T-cell (primary cell): ENCODE measurements at regions not wholly inside any gene's neighbourhood (a gene's known extent, or its start where the extent isn't known, plus 50 kb on each side); places are given as distances from the start of the nearest gene placed in this dataset.

Source experiments
- ATAC-seq, 4 experiments: fragments of 200-7000 bp in 3 of 4; fragments of 150-1000 bp in 1 of 4; cut with Tn5 transposase; replicated peaks in 1 of 4; 1 replicate in 3 of 4; 2 replicates in 1 of 4; pipeline ENCODE4 v1.10.0; 2021; ENCODE audit warnings: moderate library complexity in 3 of 4, mild to moderate bottlenecking in 2 of 4, moderate number of reproducible peaks in 1 of 4
- CTCF ChIA-PET, 2 donors: fragments of 300-600 bp; sonication (Branson Sonifier 250); formaldehyde crosslinking; loops; one replicate each; lab custom pipeline; 2022; ENCODE audit warnings: antibody characterized with exemption in 2 of 2; lab: Charles Lee
- POLR2A ChIA-PET, 2 donors: fragments of 300-600 bp; sonication (Branson Sonifier 250); formaldehyde crosslinking; loops; one replicate each; lab custom pipeline; 2022; ENCODE audit warnings: antibody characterized with exemption in 2 of 2; lab: Charles Lee
- DNase-seq, 35 experiments: peaks; one replicate each; pipeline versions ENCODE4 v3.0.0 to v3.0.0-alpha.2; 2013 to 2023
- H3K27ac ChIP-seq: one replicate; pipeline ENCODE4 v1.5.1; 2013; ENCODE audit warnings: low read length
- H3K27me3 ChIP-seq, 2 experiments: replicated peaks in 1 of 2; 1 replicate in 1 of 2; 2 replicates in 1 of 2; pipeline versions ENCODE4 v1.6.1 to v1.7.0; 2013; ENCODE audit warnings: low read length in 1 of 2, mixed read lengths in 1 of 2; ENCODE audit not compliant: control insufficient read depth in 2 of 2, insufficient read depth in 2 of 2; ENCODE audit errors: extremely low read depth in 1 of 2
- H3K36me3 ChIP-seq, 2 donors: 1 replicate in 1 of 2; 2 replicates in 1 of 2; pipeline versions ENCODE4 v1.6.1 to v1.7.0; 2013; ENCODE audit warnings: low read length in 1 of 2; ENCODE audit not compliant: control insufficient read depth in 2 of 2, insufficient read depth in 1 of 2; ENCODE audit errors: extremely low read depth in 1 of 2
- H3K4me1 ChIP-seq, 2 experiments: 1 replicate in 1 of 2; 2 replicates in 1 of 2; pipeline versions ENCODE4 v1.6.1 to v1.7.0; 2013; ENCODE audit warnings: low read length in 2 of 2, mixed read lengths in 1 of 2; ENCODE audit not compliant: insufficient read depth in 2 of 2, control insufficient read depth in 1 of 2; ENCODE audit errors: extremely low read depth in 1 of 2
- H3K4me3 ChIP-seq, 2 donors: 1 replicate in 1 of 2; 2 replicates in 1 of 2; pipeline versions ENCODE4 v1.5.1 to v1.7.0; 2013; ENCODE audit warnings: mild to moderate bottlenecking in 2 of 2, low read length in 1 of 2, moderate library complexity in 1 of 2; ENCODE audit not compliant: control insufficient read depth in 1 of 2; ENCODE audit errors: extremely low read depth in 1 of 2
- H3K9me3 ChIP-seq: 2 replicates; pipeline ENCODE4 v1.7.0; 2013
- H3K27ac Mint-ChIP-seq, 2 donors: one replicate each; pipeline ENCODE4 v1.8.0; 2020 to 2021; ENCODE audit warnings: mild to moderate bottlenecking in 2 of 2, mixed read lengths in 2 of 2
- H3K27me3 Mint-ChIP-seq, 2 donors: one replicate each; pipeline ENCODE4 v1.8.0; 2021 to 2022; ENCODE audit warnings: mixed read lengths in 2 of 2
- H3K36me3 Mint-ChIP-seq: one replicate; pipeline ENCODE4 v1.8.0; 2021; ENCODE audit warnings: mixed read lengths
- H3K4me1 Mint-ChIP-seq, 3 donors: one replicate each; pipeline ENCODE4 v1.8.0; 2020 to 2022; ENCODE audit warnings: mixed read lengths in 3 of 3, mild to moderate bottlenecking in 1 of 3
- H3K4me3 Mint-ChIP-seq, 3 donors: one replicate each; pipeline ENCODE4 v1.8.0; 2020 to 2022; ENCODE audit warnings: mild to moderate bottlenecking in 3 of 3, mixed read lengths in 3 of 3, moderate library complexity in 3 of 3
- H3K9me3 Mint-ChIP-seq, 3 donors: one replicate each; pipeline ENCODE4 v1.8.0; 2020 to 2022; ENCODE audit warnings: mixed read lengths in 3 of 3
- WGBS: methylation state at CpG from one replicate; pipeline ENCODE4 v1.1.5; 2013; ENCODE audit warnings: missing lambda C conversion rate; ENCODE audit not compliant: insufficient coverage; 5-methylcytosine and 5-hydroxymethylcytosine counted together

- CTCF ChIA-PET, result no interaction called here
Measured at GRCh38 chr7:13832346-13832745, 157.1 kb downstream of the ETV1 start.

GRCh38 chr7:13834328-13834761 is 155.1 kb downstream of the ETV1 start:
- 71% methylated on average over 6 of the region's 6 CpGs for WGBS

More at GRCh38 chr7:13832346-13832745, 157.1 kb downstream of the ETV1 start:
- Mint-ChIP-seq H3K27ac (no peak overlapping the region), H3K36me3 (no peaks in the 10 kb centered on the region), H3K27me3 (peaks cover 0 to 2% of the 10 kb centered on the region in 2 donors), H3K4me3 (no peak overlapping the region), H3K9me3 (no peaks in the 10 kb centered on the region), H3K4me1 (peaks cover 0 to 6% (median 5%) of the 10 kb centered on the region in 3 donors)
- Histone ChIP-seq H3K36me3 (no peaks in the 10 kb centered on the region), H3K4me3 (no peak overlapping the region), H3K9me3 (no peaks in the 10 kb centered on the region), H3K27ac (no peak overlapping the region), H3K4me1 (no peaks in the 10 kb centered on the region), H3K27me3 (no peaks in the 10 kb centered on the region)
- DNase-seq (no peak), ATAC-seq (no peak)
- POLR2A ChIA-PET, result no interaction called here

GRCh38 chr7:13835442-13835841 is 154.0 kb downstream of the ETV1 start:
- no peak for DNase-seq
- peaks cover 0 to under 1% (median under 1%) of the 10 kb centered on the region in 3 donors for H3K4me1 Mint-ChIP-seq
- no CpG with 5 or more reads among the region's 2 CpGs for WGBS
- H3K4me3 Mint-ChIP-seq, result no peak overlapping the region
- no peak overlapping the region for H3K27ac Mint-ChIP-seq
- no peaks in the 10 kb centered on the region for H3K9me3 ChIP-seq
- no peaks in the 10 kb centered on the region for H3K36me3 ChIP-seq
- POLR2A ChIA-PET, result no interaction called here
- no peaks in the 10 kb centered on the region for H3K9me3 Mint-ChIP-seq
- peaks cover 0 to 2% of the 10 kb centered on the region in 2 donors for H3K27me3 Mint-ChIP-seq
- H3K4me1 ChIP-seq, result no peaks in the 10 kb centered on the region
- no peaks in the 10 kb centered on the region for H3K36me3 Mint-ChIP-seq
- CTCF ChIA-PET, result no interaction called here
- no peak overlapping the region for H3K4me3 ChIP-seq
- no peaks in the 10 kb centered on the region for H3K27me3 ChIP-seq
- no peak for ATAC-seq
- H3K27ac ChIP-seq, result no peak overlapping the region

More at GRCh38 chr7:13834328-13834761, 155.1 kb downstream of the ETV1 start:
- H3K4me3 Mint-ChIP-seq, result no peak overlapping the region
- ChIA-PET POLR2A (no interaction called here), CTCF (no interaction called here)
- H3K27ac ChIP-seq, result no peak overlapping the region
- H3K27me3 Mint-ChIP-seq, result peaks cover 0 to 2% of the 10 kb centered on the region in 2 donors
- H3K27me3 ChIP-seq, result no peaks in the 10 kb centered on the region
- no peak for DNase-seq
- no peaks in the 10 kb centered on the region for H3K9me3 ChIP-seq
- H3K36me3 Mint-ChIP-seq, result no peaks in the 10 kb centered on the region
- H3K4me1 ChIP-seq, result no peaks in the 10 kb centered on the region
- no peaks in the 10 kb centered on the region for H3K9me3 Mint-ChIP-seq
- H3K4me3 ChIP-seq, result no peak overlapping the region
- H3K27ac Mint-ChIP-seq, result no peak overlapping the region
- H3K36me3 ChIP-seq, result no peaks in the 10 kb centered on the region
- no peak for ATAC-seq
- H3K4me1 Mint-ChIP-seq, result peaks cover 0 to 6% (median 5%) of the 10 kb centered on the region in 3 donors

GRCh38 chr7:13839063-13839462 is 150.4 kb downstream of the ETV1 start:
- DNase-seq (no peak), ATAC-seq (no peak)
- WGBS, result no CpG with 5 or more reads among the region's 1 CpG
- no peaks in the 10 kb centered on the region for H3K27me3 ChIP-seq
- CTCF ChIA-PET, result no interaction called here
- POLR2A ChIA-PET, result no interaction called here
- H3K36me3 ChIP-seq, result no peaks in the 10 kb centered on the region
- H3K4me1 ChIP-seq, result no peaks in the 10 kb centered on the region
- no peaks in the 10 kb centered on the region for H3K9me3 ChIP-seq
- H3K9me3 Mint-ChIP-seq, result peaks cover 0 to 3% (median 0%) of the 10 kb centered on the region in 3 donors
- no peak overlapping the region for H3K4me3 ChIP-seq
- no peak overlapping the region for H3K4me3 Mint-ChIP-seq
- no peak overlapping the region for H3K27ac ChIP-seq
- no peak overlapping the region for H3K27ac Mint-ChIP-seq
- H3K36me3 Mint-ChIP-seq, result no peaks in the 10 kb centered on the region
- no peaks in the 10 kb centered on the region for H3K4me1 Mint-ChIP-seq
- H3K27me3 Mint-ChIP-seq, result no peaks in the 10 kb centered on the region
